ENCODE measurements at regions not wholly inside any gene's neighbourhood (a gene's known extent, or its start where the extent isn't known, plus 50 kb on each side); places are given as distances from the start of the nearest gene placed in this dataset.
"Not testable (repeated sequence)": the region's sequence is repeated elsewhere in the genome, so short reads cannot be mapped to it uniquely, and the experiment has no call there.

- in situ Hi-C loops (cut with HindIII; ENCODE audit: low sequenced_read_pairs), result no loop called here
These were observed 50.4 kb upstream of the CACUL1 start for GRCh38 chr10:118805146-118805545.

- in situ Hi-C loops (cut with HindIII; ENCODE audit: low sequenced_read_pairs), result no loop called here
These were observed 52.9 kb upstream of the CACUL1 start for GRCh38 chr10:118807512-118808305.

- in situ Hi-C loops (cut with HindIII; ENCODE audit: low sequenced_read_pairs), result no loop called here
These were observed 54.0 kb upstream of the CACUL1 start for GRCh38 chr10:118808601-118809356.

GRCh38 chr10:118809357-118810220 is 54.8 kb upstream of the CACUL1 start:
- in situ Hi-C loops (cut with HindIII; ENCODE audit: low sequenced_read_pairs), result no loop called here

GRCh38 chr10:118810796-118811505 is 56.2 kb upstream of the CACUL1 start:
- in situ Hi-C loops (cut with HindIII; ENCODE audit: low sequenced_read_pairs), result no loop called here

GRCh38 chr10:118811675-118812392 is 57.1 kb upstream of the CACUL1 start:
- in situ Hi-C loops (cut with HindIII; ENCODE audit: low sequenced_read_pairs), result no loop called here

- in situ Hi-C loops (cut with HindIII; ENCODE audit: low sequenced_read_pairs), result no loop called here
These were observed 57.6 kb upstream of the CACUL1 start for GRCh38 chr10:118812393-118812740.

- in situ Hi-C loops (cut with HindIII; ENCODE audit: low sequenced_read_pairs), result not testable (repeated sequence)
These were observed 58.2 kb upstream of the CACUL1 start for GRCh38 chr10:118813001-118813400.

- in situ Hi-C loops (cut with HindIII; ENCODE audit: low sequenced_read_pairs), result no loop called here
These were observed 61.9 kb upstream of the CACUL1 start for GRCh38 chr10:118816471-118817168.

- in situ Hi-C loops (cut with HindIII; ENCODE audit: low sequenced_read_pairs), result no loop called here
These were observed 62.7 kb upstream of the CACUL1 start for GRCh38 chr10:118817328-118818068.

GRCh38 chr10:118818621-118819221 is 64.0 kb upstream of the CACUL1 start:
- in situ Hi-C loops (cut with HindIII; ENCODE audit: low sequenced_read_pairs), result no loop called here

- in situ Hi-C loops (cut with HindIII; ENCODE audit: low sequenced_read_pairs), result no loop called here
These were observed 65.8 kb upstream of the CACUL1 start for GRCh38 chr10:118820326-118821116.

- in situ Hi-C loops (cut with HindIII; ENCODE audit: low sequenced_read_pairs), result no loop called here
These were observed 68.6 kb upstream of the CACUL1 start for GRCh38 chr10:118823256-118823907.

GRCh38 chr10:118827053-118827452 is 72.3 kb upstream of the CACUL1 start:
- in situ Hi-C loops (cut with HindIII; ENCODE audit: low sequenced_read_pairs), result no loop called here

- in situ Hi-C loops (cut with HindIII; ENCODE audit: low sequenced_read_pairs), result no loop called here
These were observed 72.8 kb upstream of the CACUL1 start for GRCh38 chr10:118827466-118828155.

- in situ Hi-C loops (cut with HindIII; ENCODE audit: low sequenced_read_pairs), result no loop called here
These were observed 77.5 kb upstream of the CACUL1 start for GRCh38 chr10:118832241-118832651.
